Endothelial cell of umbilical vein (primary cell): ENCODE measurements at regions not wholly inside any gene's neighbourhood (a gene's known extent, or its start where the extent isn't known, plus 50 kb on each side); places are given as distances from the start of the nearest gene placed in this dataset.

Source experiments
- BruUV-seq: library from RNA; stranded (reverse); fragments of 400-500 nt; replicated peaks from 2 replicates; lab custom pipeline; 2021; lab: Mats Ljungman, UMichigan
- CTCF ChIA-PET: fragments of 300-600, 350-600 bp; sonication (Branson Sonifier 250); formaldehyde crosslinking; loops from one replicate; lab custom pipeline; 2021; ENCODE audit warnings: antibody characterized with exemption, inconsistent platforms; lab: Charles Lee
- POLR2A ChIA-PET: fragments of 300-600, 350-600 bp; sonication (Branson Sonifier 250); formaldehyde crosslinking; loops from one replicate; lab custom pipeline; 2021; ENCODE audit warnings: antibody characterized with exemption, inconsistent platforms; lab: Charles Lee
- DNase-seq: peaks from one replicate; pipeline ENCODE4 v3.0.0-alpha.2; 2011; ENCODE audit warnings: low read depth, low spot score
- FAIRE-seq: peaks from 2 replicates; lab custom pipeline; 2011; peaks lifted over from hg19 to GRCh38; lab: Jason Lieb, UNC
- H2AFZ ChIP-seq: 2 replicates; pipeline ENCODE4 v1.6.0; 2012; ENCODE audit warnings: low read depth, low read length, control low read depth, inconsistent platforms
- H3K27ac ChIP-seq: 2 replicates; pipeline ENCODE4 v1.5.1; 2011; ENCODE audit warnings: low read depth, mild to moderate bottlenecking, control low read depth, low read length, moderate library complexity; ENCODE audit not compliant: insufficient read depth
- H3K27me3 ChIP-seq, 2 experiments: 2 replicates each; pipeline versions ENCODE4 v1.6.0 to v1.6.1; 2011; ENCODE audit warnings: low read length in 2 of 2, mixed read lengths in 1 of 2; ENCODE audit not compliant: control insufficient read depth in 2 of 2, insufficient read depth in 2 of 2
- H3K36me3 ChIP-seq, 2 experiments: 2 replicates in 1 of 2; 3 replicates in 1 of 2; pipeline ENCODE4 v1.5.1; 2011; ENCODE audit warnings: low read length in 2 of 2, mild to moderate bottlenecking in 1 of 2, moderate library complexity in 1 of 2; ENCODE audit not compliant: control insufficient read depth in 2 of 2, insufficient read depth in 2 of 2; ENCODE audit errors: extremely low read depth in 1 of 2
- H3K4me1 ChIP-seq: 3 replicates; pipeline ENCODE4 v1.5.1; 2011; ENCODE audit warnings: mild to moderate bottlenecking, low read length; ENCODE audit not compliant: control insufficient read depth, insufficient read depth; ENCODE audit errors: extremely low read depth
- H3K4me2 ChIP-seq: 2 replicates; pipeline ENCODE4 v1.6.1; 2011; ENCODE audit warnings: low read length, control low read depth, mixed read lengths; ENCODE audit not compliant: insufficient read depth
- H3K4me3 ChIP-seq, 3 experiments: fragments of 200-600 bp in 1 of 3; sonication (generic), shearing (Covaris generic) in 1 of 3; replicated peaks in 1 of 3; 2 replicates each; pipeline ENCODE4 v1.5.1; 2011 to 2016; ENCODE audit warnings: control low read depth in 3 of 3, low read length in 3 of 3, mild to moderate bottlenecking in 2 of 3, inconsistent platforms in 1 of 3, low read depth in 1 of 3, moderate library complexity in 1 of 3; ENCODE audit not compliant: insufficient read depth in 1 of 3
- H3K79me2 ChIP-seq: 2 replicates; pipeline ENCODE4 v1.6.0; 2012; ENCODE audit warnings: low read length, inconsistent platforms; ENCODE audit not compliant: control insufficient read depth, insufficient read depth
- H3K9ac ChIP-seq: replicated peaks from 2 replicates; pipeline ENCODE3; 2011; ENCODE audit warnings: low read length, control low read depth; ENCODE audit not compliant: insufficient read depth; ENCODE audit errors: extremely low read depth
- H3K9me1 ChIP-seq: replicated peaks from 3 replicates; pipeline ENCODE4 v1.6.0; 2011; ENCODE audit warnings: mild to moderate bottlenecking, low read length; ENCODE audit not compliant: control insufficient read depth, insufficient read depth; ENCODE audit errors: extremely low read depth
- H3K9me3 ChIP-seq: replicated peaks from 2 replicates; pipeline ENCODE4 v1.5.1; 2012; ENCODE audit warnings: low read length, inconsistent platforms; ENCODE audit not compliant: control insufficient read depth, insufficient read depth
- H4K20me1 ChIP-seq: replicated peaks from 2 replicates; pipeline ENCODE3; 2011; ENCODE audit warnings: mild to moderate bottlenecking, low read length; ENCODE audit not compliant: control insufficient read depth, insufficient read depth; ENCODE audit errors: extremely low read depth
- EZH2 ChIP-seq: IDR thresholded peaks from 2 replicates; pipeline ENCODE4 v1.6.1; 2012; ENCODE audit warnings: borderline replicate concordance, low read depth, mild to moderate bottlenecking, moderate library complexity, low read length, inconsistent platforms; ENCODE audit not compliant: severe bottlenecking
- FOS ChIP-seq: IDR thresholded peaks from 2 replicates; pipeline ENCODE4 v1.6.1; 2011; ENCODE audit warnings: mild to moderate bottlenecking, low read length, moderate library complexity, borderline replicate concordance; ENCODE audit not compliant: insufficient read depth
- GATA2 ChIP-seq: IDR thresholded peaks from 2 replicates; pipeline ENCODE4 v1.7.0; 2011; ENCODE audit warnings: low read depth, mild to moderate bottlenecking, moderate library complexity, mixed read lengths, low read length; ENCODE audit not compliant: insufficient read length, insufficient read depth
- JUN ChIP-seq: IDR thresholded peaks from 2 replicates; pipeline ENCODE4 v1.6.1; 2011; ENCODE audit warnings: borderline replicate concordance, low read depth; ENCODE audit not compliant: insufficient read length, insufficient read depth
- MYC ChIP-seq: IDR thresholded peaks from one replicate; pipeline ENCODE4 v1.6.1; 2011; ENCODE audit warnings: mild to moderate bottlenecking, low read depth, low read length
- POLR2A ChIP-seq: IDR thresholded peaks from 2 replicates; pipeline ENCODE4 v1.6.1; 2012; ENCODE audit warnings: low read depth, mild to moderate bottlenecking, control low read depth, low read length
- POLR2AphosphoS5 ChIP-seq: IDR thresholded peaks from 2 replicates; pipeline ENCODE4 v1.6.1; 2012; ENCODE audit warnings: low read depth, mild to moderate bottlenecking, control low read depth, low read length, moderate library complexity; ENCODE audit not compliant: insufficient read depth
- dilution Hi-C: fragments of 300-500 bp; cut with MboI; formaldehyde crosslinking; loops from one replicate; pipeline ENCODE4 v1.15.0; 2019; ENCODE audit warnings: low sequenced_read_pairs; ENCODE audit not compliant: extremely low pct_ligation_motif_present
- intact Hi-C: fragments of 100-400 bp; cut with micrococcal nuclease; formaldehyde crosslinking; loops from one replicate; pipeline ENCODE4 v1.10.0; 2022
- TF ChIP-seq, protein P1 (sequence below): IDR thresholded peaks from 2 replicates; pipeline ENCODE4 v1.6.1; 2011; ENCODE audit not compliant: insufficient read depth, insufficient read length
- TF ChIP-seq, protein P2 (sequence below), 2 donors: IDR thresholded peaks; 1 replicate in 1 of 2; 2 replicates in 1 of 2; pipeline ENCODE4 v1.5.1; 2011; ENCODE audit warnings: low read length in 2 of 2, mild to moderate bottlenecking in 2 of 2, moderate library complexity in 2 of 2, control low read depth in 1 of 2, inconsistent platforms in 1 of 2, low read depth in 1 of 2; ENCODE audit not compliant: insufficient read depth in 1 of 2; ENCODE audit errors: extremely low read depth in 1 of 2

DNA sequence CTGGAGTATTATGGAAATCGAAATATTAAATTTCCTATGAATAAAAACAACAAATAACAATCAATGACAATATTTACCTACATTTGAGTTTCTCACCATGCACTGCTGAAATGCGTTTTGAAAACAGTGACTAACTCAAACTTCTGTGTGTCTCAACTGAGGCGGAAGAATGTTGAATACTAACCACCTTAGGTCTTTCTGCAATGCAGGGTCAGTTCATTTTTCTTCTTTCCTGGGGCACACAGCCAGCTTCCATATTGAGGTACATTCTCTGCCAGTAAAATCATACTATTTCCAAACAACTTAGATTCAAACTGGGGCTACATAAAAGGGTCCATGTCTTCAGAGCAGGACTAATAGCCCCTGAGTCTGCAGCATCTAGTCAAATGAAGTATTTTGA lies 310.1 kb downstream of the UTRN start:
- Histone ChIP-seq H3K27ac (no peak overlapping the region), H3K4me3 (no peak overlapping the region), H3K79me2 (no peaks in the 10 kb centered on the region), H3K27me3 (no peaks in the 10 kb centered on the region), H3K4me2 (no peak overlapping the region), H3K9me1 (no peaks in the 10 kb centered on the region), H2AFZ (no peak overlapping the region), H3K36me3 (peaks cover 0 to 5% of the 10 kb centered on the region in 2 experiments), H3K9me3 (no peaks in the 10 kb centered on the region), H3K9ac (no peak overlapping the region), H4K20me1 (peaks cover 5% of the 10 kb centered on the region), H3K4me1 (no peaks in the 10 kb centered on the region)
- intact Hi-C loops = no loop called here
- no TSS peak for BruUV-seq
- no peak for FAIRE-seq
- ChIA-PET CTCF (interaction anchor here (1.0 to 1.2 kb wide), 2 partner anchors 8 to 19 kb away, joined by 3 read pairs; no protein-coding TSS in a partner anchor), POLR2A (no interaction called here)
- dilution Hi-C loops = no loop called here
- TF ChIP-seq JUN (no peak), POLR2AphosphoS5 (no peak), FOS (no peak), EZH2 (no peak), GATA2 (no peak), MYC (no peak), POLR2A (no peak)
- TF ChIP-seq, protein P1, sequence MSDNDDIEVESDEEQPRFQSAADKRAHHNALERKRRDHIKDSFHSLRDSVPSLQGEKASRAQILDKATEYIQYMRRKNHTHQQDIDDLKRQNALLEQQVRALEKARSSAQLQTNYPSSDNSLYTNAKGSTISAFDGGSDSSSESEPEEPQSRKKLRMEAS = no peak
- TF ChIP-seq, protein P2, sequence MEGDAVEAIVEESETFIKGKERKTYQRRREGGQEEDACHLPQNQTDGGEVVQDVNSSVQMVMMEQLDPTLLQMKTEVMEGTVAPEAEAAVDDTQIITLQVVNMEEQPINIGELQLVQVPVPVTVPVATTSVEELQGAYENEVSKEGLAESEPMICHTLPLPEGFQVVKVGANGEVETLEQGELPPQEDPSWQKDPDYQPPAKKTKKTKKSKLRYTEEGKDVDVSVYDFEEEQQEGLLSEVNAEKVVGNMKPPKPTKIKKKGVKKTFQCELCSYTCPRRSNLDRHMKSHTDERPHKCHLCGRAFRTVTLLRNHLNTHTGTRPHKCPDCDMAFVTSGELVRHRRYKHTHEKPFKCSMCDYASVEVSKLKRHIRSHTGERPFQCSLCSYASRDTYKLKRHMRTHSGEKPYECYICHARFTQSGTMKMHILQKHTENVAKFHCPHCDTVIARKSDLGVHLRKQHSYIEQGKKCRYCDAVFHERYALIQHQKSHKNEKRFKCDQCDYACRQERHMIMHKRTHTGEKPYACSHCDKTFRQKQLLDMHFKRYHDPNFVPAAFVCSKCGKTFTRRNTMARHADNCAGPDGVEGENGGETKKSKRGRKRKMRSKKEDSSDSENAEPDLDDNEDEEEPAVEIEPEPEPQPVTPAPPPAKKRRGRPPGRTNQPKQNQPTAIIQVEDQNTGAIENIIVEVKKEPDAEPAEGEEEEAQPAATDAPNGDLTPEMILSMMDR (IDR thresholded peaks at IDR 0.05; ENCODE audit: extremely low read depth in 1 of 2, insufficient read depth in 1 of 2, low read depth in 1 of 2, low read length in 2 of 2) = no peak
- no peak for DNase-seq
